ENCODE measurements at regions not wholly inside any gene's neighbourhood (a gene's known extent, or its start where the extent isn't known, plus 50 kb on each side); places are given as distances from the start of the nearest gene placed in this dataset.

DNA sequence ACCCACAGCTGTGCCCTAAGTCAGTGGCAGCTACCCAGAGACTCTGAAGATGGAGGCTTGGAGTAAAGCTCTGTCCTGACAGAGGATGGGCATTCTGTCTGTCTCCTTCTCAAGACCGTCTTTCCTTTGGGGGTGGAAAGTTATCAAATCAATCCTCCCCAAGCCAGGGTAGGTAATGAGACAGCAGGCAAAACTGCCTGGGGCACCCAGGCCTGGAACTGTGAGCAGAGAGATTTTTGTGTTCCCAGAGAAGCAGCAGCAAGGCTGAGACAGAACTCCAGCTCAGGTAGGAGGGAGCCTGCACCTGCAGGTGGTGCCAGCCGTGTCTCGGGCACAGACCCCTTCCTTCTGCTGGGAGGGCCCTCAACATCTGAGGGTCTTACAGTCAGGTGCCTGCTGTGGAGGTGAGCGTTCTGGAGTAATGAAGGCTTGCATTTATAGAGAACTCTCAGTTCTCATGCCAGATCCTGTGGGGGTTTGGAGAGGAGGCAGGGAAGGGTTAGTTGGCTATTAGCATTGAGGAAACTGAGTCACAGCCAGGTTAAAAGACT lies 95.6 kb downstream of the RIPK4 start:
- DNase-seq: no peak

DNA sequence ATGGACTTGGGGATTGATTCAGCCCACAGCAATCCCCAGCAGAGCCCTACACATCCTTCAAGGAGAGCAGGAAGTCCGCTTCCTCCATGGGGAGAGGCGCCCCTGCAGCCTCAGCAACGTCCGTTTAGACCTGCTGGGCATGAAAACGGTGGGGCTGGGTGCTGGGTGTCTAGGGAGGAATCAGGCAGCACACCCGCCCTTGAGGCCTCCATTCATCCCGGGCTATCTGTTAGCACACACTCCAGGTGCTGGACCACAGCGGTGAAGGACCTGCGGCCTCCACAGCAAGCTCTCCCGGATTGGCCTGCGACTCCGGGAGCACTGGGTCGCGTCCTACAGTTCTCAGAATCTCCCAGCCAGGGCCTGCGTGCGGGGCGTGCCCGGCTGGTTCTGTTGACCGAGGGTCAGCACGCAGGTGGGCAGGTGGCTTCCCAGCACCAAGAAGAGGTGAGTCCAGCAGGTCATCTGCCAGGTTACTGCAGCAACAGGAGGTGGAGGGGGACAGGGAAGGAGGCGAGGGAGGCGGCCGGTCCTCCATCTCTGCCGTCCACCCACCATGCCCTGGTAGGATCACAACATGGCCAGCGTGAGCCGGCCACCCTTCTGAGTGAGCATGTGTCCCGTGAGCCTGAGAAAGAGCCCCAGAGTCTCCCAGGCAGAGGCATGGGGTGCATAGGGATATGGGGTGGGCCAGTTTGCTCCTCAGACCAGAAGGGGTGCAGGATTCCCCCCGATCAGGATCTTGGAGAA lies 96.6 kb downstream of the RIPK4 start:
- no peak for DNase-seq

DNA sequence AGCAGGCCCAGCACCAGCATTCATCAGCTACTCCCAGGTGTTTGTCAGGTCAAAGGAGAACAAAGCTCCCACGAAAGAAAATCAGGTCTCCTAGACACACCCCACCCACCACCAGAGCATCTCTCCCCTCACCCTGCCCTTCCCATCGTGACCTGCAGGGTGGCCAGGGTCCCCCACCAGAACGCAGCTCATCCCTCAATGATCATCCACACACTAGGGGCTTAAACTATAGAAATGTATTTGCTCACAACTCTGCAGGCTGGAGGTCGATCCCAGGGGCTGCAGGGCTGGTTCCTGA lies 97.4 kb downstream of the RIPK4 start:
- DNase-seq: no peak

DNA sequence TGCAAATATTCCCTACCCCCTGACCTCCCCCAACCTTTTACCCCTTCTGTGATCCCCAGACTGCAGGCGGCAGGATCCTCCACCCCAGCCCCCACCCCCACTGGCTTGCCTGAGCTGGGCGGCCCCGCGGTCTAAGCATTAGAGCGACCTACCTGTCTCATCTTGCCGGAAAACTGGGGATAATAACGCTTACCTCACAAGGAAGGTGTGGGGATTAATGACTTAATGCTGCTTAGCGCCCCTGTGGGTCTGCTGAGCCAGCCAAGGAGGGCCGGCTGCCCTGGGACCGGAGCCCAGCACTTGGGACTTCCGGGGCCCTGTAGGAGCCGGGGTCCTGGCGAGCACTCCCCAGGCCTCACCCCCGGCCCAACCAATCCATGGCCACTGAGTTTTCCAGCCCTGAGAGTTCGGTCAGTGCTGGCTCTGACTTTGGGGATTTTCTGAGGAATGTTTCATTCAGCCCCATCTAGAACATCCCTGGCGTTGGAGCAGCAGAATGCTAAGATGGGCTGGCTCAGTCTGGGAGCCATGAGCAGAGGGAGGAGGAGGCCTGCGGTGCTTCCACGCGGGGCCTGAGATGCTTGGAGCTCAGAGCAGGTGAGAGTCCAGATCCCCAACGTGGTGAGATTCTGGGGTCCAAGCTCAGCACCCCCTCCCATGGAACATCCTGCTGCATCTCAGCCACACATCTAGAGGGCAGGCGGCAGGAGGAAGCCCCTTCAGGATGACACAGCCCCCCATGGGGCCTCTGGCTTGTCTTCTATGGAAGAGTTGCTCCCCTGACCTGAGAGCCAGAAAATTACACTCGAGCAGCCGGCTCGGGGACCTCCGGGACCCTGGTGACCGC lies 97.9 kb downstream of the RIPK4 start:
- DNase-seq: no peak

DNA sequence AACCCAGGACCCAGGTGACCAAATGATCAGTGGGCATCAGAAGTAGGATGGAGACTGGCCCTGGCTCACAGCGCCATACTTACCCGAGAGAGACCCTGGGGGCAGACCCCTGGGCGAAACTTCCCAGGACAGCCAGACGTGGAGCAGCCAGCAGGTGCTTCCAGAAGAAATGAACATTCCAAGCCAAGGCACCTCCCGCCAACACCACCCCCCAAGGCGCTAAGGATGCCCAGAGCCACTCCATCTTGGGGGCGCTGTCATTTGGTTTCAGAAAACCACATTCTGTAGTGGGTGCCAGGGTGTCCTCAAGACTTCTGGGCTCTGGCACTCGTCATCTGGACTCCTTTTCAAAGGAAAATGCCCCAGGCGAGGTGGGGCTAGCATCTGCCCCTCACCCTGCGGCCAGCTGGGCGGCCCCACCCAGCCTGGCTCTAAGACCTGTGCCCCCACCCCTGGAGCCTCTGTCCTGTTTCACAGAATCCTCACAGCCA lies 98.8 kb downstream of the RIPK4 start:
- no peak for DNase-seq

DNA sequence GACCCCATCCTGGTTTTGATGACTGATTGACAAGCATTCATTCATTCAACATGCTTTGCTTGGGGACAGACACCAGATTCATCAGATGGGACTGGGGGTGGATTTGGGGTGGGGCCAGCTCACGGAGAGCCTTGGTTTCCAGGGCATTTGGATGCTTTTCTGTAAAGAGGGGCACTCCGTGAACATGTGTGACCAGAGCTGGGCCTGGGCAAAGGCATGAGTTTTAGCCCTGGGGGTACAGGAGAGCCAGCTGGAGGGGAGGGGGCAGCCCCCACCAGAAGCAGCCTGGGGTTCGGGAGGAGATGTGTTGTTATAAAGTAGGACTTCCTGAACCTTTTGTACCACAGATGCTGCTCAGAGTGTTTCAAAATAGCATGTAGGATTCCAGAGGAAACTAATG lies 99.7 kb downstream of the RIPK4 start:
- no peak for DNase-seq

DNA sequence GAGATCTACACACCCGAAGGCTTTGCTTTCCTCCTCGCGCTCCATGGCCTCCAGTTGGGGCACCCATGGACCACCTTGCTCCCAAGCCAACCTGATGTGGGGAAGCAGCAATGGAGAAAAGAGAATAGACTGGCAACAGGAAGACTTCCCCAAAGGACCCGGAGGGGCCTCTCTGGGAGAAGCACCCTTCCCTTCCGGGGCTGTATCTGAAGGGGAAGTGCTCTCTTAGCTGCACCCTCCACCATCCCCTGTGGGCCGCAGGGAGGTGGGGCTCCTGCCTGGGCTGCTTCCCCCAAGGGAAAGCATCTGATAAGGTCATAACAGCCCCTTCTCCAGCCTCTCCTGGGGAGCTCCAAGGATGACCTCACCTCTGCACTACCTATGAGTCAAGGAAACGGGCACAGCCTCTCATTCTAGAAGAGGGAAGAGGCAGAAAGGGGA lies 100.2 kb downstream of the RIPK4 start:
- DNase-seq: no peak

DNA sequence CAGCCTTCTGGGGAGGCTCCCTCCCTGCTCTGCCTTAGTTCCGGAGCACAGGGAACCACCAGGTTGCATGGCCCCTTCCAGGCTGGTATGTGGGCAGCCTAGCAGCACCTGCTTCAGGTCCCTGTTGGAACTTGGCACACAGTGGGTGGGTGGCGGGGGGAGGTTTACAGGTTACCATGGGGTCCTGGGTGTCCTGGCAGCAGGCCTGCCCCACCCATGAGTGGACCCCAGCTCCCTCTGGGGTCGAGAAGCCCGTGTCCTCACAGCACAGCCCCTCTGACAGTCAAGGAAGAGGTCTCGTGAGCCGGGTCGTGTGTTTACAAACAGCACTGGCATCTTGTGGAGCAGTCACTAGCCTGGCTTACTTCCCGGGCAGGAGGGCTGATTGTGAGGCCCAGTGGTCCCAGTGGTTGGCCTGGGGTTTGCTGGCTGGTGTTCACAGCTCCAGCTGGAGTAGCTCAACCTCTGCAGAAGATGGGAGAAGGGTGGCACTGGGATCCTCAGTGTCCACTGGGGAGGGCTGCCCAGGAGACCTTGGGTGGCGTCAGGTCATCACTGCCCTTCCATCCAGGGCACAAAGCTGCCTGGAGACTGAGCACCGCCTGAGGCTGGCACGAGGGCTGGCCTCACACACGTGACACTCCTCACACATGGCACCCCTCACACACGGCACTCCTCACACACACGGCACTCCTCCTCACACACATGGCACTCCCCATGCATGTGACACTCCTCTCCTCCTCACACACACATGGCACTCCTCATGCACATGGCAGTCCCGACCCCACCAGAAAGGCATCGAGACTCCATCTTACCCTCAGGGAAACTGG lies 100.9 kb downstream of the RIPK4 start:
- DNase-seq: no peak

DNA sequence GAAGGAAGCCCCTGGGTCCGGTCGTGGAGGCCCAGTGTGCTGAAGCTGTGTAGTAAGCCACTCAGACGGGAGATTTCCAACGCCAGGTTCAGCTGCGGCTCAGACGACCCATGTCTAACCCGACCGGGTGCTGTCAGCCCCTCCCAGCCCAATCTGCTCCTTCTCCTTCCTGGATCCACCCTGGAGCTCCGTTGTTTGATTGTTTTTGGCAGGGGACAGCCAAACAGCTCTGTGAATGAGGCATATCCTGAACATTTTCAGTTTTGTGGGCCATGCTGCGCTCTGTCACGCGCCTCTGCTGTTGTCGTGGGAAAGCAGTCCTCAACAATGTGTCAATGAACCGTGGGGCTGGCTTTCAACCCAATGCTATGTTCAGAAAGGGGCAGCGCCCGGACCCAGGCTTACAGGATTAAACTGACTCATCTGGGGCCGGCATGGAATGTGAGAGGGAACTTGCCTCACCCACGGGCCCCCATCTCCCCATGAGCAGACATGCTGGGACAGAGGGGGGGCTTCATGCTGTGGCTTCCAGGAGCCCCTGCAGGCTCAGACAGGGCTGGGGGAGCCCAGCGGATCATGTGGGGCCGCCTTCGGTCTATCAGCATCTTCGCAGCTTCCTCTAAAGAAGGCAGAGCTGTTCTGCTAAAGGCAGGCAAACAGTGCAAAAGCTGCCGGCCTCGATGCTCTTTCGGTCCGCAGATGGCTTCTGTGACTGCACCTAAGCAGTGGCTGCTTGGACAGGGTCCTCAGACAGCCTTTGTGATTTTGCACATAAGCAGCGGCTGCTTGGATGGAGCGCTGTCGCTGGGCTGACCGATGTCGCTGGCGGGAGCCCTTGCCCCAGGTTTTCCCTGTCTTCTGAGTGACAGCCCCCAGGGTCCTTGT lies 101.7 kb downstream of the RIPK4 start:
- DNase-seq: no peak

DNA sequence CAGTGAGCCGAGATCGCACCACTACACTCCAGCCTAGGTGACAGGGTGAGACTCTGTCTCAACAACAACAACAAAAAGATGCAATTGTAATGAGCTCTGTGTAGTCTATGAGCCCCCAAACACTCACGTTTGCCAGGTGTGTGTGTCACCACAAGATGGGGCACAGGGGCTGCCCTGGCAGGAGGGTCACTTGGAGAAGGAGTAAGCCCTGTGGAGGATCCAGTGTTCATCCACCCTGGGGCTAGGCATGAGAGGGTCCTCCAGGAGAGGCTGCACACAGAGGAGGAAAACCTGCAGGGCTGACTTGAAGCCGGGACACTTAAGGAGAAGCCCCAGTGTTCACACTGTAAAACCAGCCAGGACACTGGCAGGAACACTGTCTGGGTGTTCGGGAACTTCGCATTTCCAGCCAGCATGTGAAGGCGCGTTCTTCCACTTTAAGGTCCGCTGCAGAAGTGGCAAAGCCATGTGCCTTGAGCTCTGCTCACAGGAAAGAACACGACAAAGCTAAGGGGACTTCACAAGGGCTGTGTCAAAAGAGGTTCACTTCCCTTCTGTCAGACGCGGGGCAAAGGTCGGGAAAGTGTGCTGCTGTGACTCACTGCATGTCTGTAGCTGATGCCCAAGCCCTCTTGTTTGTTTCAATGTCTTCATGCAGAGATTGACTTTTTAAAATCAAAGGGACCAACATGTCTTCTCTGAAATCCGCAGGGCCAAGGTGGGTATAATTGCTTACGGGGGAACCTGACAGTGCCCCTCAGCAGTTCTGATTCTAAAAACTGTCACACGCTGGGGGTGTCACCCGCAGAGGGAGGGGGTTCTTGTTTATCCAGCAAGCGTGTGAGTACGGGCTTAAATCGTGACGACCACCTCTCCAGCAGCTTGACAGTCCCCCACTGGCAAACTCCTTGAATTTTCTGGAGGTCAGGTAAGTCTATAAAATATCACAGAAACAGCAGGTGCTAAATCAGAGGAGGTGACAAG lies 102.8 kb downstream of the RIPK4 start:
- DNase-seq: no peak

DNA sequence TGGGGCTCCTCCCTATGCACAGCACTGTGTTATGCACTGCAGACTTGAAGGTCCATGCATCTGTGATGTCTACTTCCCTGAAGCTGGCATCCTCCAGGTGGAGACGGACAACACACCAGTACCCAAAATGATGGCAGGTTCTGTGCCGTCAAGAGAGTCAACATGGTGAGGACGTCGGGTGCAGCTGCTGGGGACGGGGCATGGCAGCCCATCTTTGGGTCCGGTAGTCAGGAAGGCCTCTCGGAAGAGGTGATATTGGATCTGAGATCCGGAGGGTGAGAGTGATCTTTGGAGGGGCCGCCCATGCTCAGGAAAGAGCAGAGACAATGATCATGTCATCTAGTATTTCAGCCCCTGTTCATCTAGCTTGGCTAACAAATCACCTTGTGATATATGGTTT lies 104.1 kb downstream of the RIPK4 start:
- no peak for DNase-seq

DNA sequence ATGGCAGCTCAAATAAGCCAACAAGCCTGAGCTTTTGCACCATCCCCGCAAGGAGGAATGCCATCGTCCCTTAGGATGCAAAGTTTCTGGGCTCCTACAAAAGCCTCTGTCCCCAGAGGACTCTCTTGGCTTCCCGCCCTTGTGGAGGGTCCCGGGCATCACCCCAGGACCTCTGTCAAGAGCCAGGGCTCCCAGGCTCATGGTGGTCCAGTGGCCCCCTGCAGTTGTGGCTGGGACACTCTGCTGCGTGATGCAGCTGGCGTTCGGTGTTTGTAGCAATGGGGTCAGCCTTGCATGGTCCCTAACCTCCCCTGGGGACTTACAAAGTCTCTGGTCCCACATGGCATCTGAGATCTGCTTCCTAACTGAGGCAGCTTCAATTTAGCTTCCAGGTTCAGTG lies 104.7 kb downstream of the RIPK4 start:
- DNase-seq: no peak

DNA sequence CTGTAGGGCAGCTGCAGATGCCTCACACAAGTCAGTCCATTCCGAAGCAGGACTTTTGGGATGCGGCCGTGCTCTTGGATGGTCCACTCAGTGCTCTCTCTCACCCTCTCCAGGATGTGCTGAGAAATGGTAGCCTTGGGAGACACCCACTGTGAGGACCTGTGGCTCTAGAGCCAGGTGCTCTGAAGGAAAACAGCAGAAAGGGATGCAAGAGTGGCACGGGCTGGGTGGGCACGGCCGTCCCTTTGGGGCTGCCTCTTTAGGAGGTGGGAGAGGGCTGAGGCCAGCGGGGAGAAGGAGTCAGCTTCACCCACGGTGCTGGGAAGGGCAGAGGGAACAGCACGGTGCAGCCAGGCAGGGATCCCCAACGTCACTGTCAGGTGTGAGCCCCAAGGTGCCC lies 106.1 kb downstream of the RIPK4 start:
- no peak for DNase-seq

DNA sequence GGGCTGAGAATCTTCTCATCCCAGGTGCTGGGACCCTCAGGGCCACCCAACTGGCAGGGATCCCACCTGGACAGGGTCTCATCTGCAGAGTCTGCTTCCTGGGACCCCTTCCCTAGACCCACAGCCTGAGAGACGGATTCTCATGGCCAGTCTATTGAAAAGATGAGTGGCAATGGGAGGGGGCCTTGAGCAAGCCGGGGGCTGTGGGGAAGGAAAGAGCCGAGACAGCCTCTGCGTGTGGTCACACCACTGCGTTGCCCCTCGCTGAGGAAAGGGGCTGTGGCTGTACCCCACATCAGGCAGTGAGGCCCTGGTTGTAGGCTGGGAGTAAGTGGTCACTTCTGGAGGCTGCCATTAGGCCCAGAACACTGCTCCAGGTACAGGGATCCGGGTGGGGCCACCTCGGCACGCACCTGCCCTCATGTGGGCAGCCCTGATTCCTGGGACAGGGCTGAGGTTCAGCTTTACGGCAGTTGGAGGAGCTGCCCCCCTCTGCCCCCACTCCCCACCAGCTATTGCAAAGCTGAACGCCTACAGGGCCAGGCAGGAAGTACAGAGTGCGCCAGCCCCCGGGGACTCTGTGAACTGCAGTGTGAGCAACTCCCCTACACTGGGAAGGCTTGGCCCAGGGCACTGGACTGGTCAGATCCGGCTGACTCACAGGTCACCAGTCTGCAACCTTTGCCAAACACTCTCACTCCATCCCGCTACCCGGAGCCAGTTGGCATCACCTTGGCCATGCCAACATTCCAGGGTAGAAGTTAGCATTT lies 106.9 kb downstream of the RIPK4 start:
- no peak for DNase-seq

DNA sequence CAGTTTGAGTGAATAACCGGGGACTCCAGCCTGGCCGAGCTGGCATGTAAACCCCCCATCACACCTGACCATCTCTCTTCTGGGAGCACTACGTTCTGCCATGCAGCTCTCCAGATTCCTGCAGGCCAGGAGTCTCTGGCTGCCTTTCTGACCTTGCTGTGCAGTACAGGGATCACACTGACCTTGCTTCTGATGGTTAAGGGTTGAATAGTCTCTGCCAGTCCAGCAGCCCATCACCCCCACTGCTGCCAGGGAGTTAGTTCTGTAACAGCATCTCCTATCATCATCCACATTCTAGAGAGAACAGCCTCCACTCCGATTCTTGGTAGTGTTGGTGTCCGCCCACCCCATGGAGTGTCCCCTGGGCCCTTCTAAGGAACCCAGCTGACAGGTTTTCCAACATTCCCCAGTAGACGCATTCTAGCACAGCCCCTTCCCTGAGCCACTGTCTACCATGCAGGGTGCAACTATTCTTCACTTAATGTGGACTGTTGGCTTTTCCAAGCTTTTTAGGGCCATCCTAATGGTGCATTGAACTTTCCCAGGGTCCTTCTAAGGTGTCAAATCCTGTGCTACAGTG lies 109.8 kb downstream of the RIPK4 start:
- DNase-seq: no peak

DNA sequence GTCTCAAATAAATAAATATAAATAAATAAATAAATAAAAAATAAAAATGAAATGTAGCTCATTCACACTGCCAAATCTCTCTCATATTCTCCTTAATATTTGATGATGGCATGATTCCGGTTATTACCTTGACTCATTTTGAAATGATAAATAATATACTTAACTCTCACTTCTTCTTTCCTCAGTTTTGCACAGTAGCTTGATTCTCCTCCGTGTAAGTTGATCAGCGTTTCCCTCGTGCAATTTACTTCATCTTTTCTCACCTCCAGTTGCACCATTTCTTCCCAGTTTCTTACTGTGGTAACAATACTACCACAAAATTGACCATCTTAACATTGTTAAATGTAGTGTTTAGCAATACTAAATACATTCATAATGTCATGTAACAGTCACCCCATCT lies 111.6 kb downstream of the RIPK4 start:
- no peak for DNase-seq

DNA sequence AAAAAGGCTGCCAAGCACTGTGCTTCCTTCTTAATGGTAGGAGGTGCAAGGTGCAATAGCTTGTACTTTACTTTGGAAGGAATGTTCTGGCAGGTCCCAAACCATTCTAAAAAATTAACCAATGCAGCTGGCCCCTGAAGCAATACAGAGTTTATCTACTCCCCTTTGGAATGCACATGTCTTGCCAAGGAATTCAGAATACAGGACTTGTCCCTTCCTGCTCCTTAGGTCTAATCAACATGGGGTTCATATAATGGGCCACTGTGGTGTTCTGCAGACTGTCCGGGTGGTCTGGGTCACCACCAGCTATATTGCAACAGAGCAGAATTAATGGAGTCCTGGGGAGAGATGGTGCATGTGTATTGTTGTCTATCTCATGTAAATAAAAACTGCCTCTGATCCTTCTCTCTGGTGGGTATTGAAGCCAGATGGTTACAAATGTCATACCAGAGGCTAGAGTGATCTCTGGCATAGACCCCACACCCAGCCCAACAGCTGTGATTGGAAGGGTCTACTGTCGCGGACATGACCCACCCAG lies 112.8 kb downstream of the RIPK4 start:
- no peak for DNase-seq

DNA sequence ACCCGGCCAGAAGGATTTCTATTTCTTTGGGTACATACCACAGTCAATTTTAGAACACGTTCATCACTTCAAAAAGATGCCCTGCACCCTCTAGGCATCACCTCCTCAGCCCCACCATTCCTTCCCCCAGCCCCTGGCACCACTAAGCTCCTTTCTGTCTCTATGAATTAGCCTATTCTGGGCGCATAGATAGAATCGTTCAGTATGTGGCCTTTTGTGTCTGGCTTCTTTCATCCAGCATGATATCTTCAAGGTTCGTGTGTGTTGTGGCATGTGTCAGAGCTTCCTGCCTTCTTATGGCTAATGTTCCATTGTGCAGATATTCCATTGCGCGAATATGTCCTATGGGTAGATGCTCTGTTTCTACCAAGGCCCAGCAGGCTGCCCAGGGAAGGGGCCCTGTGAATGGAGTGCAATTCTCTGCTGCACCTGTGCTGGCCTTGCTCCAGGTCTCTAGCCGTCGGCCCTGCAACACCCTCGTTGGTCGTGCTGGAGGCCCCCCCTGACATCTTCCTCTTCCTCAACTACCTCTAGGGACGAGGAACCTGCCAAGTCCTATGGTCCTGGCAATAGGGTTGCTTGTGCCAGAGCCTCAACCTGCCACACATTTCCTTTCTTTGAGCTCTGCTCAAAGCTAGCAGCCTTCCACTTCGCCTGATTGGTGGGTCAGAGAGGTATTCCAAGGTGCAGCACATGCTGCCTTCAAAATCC lies 113.5 kb downstream of the RIPK4 start:
- DNase-seq: no peak

DNA sequence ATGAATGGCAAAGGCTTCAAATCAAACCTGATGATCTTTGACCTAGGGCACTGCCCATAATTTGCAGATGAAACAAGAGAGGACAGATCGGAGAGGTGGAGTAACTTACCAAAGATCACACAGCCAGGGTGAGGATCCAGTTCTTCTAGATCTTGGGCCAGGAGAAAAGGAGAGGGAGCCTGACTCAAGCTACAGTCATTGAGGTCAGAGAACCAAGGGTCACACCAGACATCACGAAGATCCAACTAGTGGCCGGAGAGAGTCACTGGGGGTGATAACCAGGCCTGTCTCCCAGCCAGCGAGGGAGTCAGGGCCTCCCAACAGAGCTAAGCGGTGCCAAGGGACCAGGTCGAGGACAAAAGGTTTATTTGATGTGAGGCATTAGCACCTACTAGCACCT lies 115.0 kb downstream of the RIPK4 start:
- DNase-seq: no peak

Data from stimulated activated CD4-positive, alpha-beta T cell treated with anti-CD3 and anti-CD28 coated beads, Interleukin-2, amount 100 ng/mL, for 48 hours (primary cell).